ENCODE measurements at regions not wholly inside any gene's neighbourhood (a gene's known extent, or its start where the extent isn't known, plus 50 kb on each side); places are given as distances from the start of the nearest gene placed in this dataset.

GRCh38 chr2:26530696-26531095 lies 52.8 kb upstream of the OTOF start:
- DNase-seq (ENCODE audit: low read depth) = peak; percentile 19

GRCh38 chr2:26530240-26530540 lies 52.3 kb upstream of the OTOF start:
- no peak for DNase-seq (ENCODE audit: low read depth)

- DNase-seq (ENCODE audit: low read depth) = no peak
These were observed 51.7 kb upstream of the OTOF start for GRCh38 chr2:26529406-26530239.

- no peak for DNase-seq (ENCODE audit: low read depth)
These were observed 50.9 kb upstream of the OTOF start for GRCh38 chr2:26528836-26529235.

GRCh38 chr2:26527726-26528585 lies 50.0 kb upstream of the OTOF start:
- DNase-seq (ENCODE audit: low read depth) = no peak

All from amniotic epithelial cell (primary cell).